Kidney glomerular epithelial cell (primary cell): ENCODE measurements at regions not wholly inside any gene's neighbourhood (a gene's known extent, or its start where the extent isn't known, plus 50 kb on each side); places are given as distances from the start of the nearest gene placed in this dataset.
"Not testable (repeated sequence)": the region's sequence is repeated elsewhere in the genome, so short reads cannot be mapped to it uniquely, and the experiment has no call there.

Experiments
- DNase-seq: peaks from one replicate; lab custom pipeline; 2025; lab: John Stamatoyannopoulos, UW

DNA sequence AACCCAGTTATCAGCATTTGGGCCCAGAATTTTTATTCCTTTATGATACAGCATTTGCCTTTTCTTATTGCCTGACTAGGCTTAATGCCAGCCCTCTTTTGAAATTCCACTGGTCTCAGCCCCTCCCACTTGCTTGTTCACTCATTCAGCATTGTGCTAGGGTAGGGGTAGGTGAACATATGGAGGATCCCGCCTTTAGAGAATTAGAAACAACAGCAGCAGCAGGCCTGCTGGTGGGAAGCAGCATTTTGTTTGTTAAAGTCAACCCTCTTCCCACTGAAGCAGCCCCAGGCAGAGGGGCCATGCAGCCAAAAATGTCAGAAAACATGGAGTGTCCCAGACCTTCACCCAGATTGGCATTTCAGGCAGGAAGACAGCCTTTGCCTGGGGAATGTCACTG is 1355.2 kb downstream of the CDH8 start:
- DNase-seq = no peak

DNA sequence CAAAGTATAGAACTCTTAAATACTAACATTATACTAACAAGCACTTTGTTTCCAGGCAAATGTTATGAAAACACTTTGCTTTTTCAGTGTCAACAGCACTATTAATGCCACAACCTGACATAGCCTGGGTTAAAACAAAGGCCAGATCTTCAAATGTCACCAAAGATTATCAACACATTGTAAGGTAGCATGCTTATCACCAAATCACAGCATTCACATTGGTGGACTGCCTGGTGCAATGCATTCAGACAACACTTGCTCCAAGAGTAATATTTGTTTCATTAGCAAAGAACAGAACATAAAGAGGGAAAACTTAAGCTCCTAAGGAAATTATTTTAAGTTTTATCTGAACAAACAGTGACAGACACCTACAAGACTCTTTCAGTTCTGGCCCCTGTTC is 1361.2 kb downstream of the CDH8 start:
- no peak for DNase-seq

DNA sequence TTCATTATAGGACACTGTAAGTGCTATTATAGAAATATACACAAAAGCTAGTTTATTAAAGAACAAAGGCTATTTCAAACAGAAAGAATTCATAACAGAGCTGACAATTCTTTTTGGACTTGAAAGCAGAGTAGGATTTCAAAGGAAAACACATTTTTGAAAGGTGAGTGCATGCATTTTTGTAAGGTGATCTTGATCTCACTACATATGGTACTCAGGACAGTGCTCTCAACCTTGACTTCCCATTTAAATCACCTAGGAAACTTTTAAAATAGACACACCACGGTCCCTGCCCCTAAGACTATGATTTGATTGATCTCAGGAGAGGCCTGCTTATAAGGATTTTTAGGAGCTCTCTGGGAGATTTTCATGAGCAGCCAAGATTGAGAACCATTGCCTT is 1362.0 kb downstream of the CDH8 start:
- DNase-seq = no peak

DNA sequence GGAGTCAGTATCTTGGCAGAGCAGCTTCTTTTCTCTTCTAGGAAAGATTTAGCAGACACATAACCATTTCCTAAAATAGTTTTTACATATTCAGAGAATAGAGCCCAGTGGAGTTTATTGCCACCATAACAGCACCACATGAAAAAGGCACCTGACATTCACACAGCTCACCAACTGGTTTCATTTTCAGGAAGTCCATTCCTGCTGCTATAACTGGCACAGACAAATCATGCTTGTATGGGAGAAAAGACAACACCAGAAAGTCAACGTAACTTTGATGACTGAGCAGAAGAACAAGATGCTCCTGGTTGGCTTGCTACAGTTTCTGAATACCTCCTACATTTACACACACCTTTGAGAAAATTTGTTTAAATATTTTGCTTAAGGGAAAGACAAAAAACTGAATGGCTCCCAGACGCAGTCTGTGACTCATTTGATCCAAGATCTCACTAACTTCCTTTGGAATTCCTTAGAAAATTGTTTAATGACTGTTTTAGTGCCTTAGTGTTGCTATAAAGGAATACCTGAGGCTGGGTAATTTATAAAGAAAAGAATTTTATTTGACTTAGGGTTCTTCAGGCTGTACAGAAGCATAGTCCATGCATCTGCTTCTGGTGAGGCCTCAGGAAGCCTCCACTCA is 1380.6 kb downstream of the CDH8 start:
- DNase-seq = no peak

DNA sequence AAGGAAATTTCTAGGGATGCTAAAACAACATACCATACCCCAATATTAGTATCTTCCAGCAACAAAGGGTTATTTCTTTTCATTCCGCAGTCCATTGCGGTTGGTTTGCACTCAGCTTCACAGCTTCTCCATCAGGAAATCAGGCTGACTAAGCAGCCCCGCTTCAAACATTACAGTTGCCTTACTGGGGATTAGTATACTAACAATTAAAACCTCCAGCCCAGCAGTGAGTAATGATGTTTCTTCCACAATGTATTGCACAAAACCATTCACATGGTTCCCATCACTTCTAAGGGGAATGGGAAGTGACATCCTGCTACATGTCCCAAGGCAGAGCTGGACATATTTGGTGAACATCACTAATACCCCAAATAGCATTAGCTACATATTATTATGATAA is 1384.9 kb downstream of the CDH8 start:
- DNase-seq = no peak

DNA sequence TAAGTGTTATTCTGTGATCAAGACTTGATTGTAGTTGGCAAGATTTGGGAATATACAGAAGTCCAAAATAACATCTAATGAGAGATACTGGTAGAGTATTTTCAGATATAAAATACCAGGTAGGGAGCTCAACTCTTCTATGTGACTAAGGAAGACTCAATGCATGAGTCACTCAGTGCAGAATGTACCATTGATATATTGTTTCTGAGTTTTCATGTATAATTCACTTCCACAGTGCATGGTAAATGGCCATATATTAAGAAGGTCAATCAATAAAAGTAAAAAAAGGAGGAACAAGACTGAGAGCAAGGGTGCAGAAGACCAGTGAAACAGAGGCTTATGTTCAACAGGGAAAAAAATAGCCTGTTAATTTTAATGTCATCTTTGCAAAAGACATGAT is 1387.9 kb downstream of the CDH8 start:
- DNase-seq = no peak

DNA sequence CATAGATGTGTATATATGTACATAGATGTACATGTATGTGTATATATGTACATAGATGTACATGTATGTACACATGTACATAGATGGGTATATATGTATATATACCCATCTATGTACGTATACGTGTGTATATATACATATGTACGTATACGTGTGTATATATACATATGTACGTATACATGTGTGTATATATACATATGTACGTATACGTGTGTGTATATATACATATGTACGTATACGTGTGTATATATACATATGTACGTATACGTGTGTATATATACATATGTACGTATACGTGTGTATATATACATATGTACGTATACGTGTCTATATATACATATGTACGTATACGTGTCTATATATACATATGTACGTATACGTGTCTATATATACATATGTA is 1388.8 kb downstream of the CDH8 start:
- not testable (repeated sequence) for DNase-seq

DNA sequence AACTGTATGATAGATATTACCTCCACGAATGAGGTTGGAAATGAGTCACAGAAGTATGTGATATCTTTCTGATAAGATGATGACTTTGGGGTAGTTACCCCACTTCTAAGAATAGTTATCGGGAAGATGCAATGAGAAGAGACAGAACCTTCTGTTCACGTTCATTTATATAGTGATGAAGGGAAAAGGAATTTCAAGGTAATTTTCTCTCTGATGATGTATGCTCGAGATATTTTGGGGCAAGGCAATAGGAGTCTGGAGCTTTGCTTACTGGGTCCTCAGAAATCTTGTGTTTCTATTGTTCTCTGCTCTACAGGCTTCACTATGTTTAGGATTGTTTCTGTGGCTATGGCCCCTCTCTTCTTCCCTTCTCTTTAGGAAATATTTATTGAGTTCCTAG is 1389.6 kb downstream of the CDH8 start:
- no peak for DNase-seq

- DNase-seq = no peak
Observed at GRCh38 chr16:60645541-60645940, 1390.7 kb downstream of the CDH8 start.

DNA sequence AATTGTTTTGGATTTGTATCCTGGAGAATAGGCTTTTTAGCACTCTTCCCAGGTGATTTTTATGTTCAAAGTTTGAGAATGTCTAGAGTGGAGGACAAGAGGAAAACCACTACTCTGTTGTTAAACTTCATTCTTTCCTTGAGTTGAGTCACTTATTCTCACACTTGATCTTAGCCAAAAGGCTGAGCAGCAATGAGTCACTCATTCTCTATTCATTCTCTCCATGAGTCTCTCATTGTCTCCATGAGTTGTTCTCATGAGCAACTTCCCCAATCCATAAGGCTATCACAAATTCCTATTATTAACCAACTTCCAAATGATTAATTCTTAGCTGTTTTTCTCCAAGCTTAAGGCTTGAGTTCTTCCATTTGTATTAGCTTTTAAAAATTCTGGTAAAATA is 1393.3 kb downstream of the CDH8 start:
- no peak for DNase-seq

- DNase-seq = no peak
Observed at GRCh38 chr16:60641067-60641665, 1395.1 kb downstream of the CDH8 start.

DNA sequence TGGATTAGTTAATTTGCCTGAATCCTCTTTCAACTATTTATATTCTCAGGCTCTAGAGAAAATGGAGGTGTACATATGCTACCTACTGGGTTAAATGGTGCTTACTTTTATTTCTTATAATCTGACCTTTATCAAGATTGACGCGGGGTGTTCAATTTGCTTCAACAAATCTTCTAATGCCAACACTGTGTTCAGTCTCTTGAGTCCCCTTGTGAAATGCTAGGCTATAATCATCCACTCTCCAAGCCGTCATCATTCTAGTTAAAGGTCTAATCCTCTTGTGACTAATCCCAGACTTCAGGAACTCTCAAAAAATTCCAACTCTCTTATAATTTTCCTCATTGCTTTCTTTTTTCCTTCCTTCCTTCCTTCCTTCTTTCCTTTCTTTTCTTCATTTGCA is 1396.2 kb downstream of the CDH8 start:
- DNase-seq = no peak

DNA sequence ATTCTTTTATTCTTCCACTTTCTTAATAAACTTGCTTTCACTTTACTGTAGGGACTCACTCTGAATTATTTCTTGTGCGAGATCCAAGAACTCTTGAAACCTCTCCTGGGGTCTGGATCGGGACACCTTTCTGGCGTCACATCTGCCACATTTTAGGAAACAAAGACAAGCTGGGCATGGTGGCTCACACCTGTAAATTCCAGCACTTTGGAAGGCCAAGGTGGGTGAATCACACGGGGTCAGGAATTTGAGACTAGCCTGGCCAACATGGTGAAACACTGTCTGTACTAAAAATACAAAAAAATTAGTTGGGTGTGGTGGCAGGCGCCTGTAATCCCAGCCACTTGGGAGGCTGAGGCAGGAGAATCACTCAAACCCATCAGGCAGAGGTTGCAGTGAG is 1399.6 kb downstream of the CDH8 start:
- not testable (repeated sequence) for DNase-seq

- no peak for DNase-seq
Observed at GRCh38 chr16:60636117-60636516, 1400.1 kb downstream of the CDH8 start.

GRCh38 chr16:60635548-60635947 is 1400.7 kb downstream of the CDH8 start:
- DNase-seq = no peak

- DNase-seq = no peak
Observed at GRCh38 chr16:60611844-60612243, 1424.4 kb downstream of the CDH8 start.

DNA sequence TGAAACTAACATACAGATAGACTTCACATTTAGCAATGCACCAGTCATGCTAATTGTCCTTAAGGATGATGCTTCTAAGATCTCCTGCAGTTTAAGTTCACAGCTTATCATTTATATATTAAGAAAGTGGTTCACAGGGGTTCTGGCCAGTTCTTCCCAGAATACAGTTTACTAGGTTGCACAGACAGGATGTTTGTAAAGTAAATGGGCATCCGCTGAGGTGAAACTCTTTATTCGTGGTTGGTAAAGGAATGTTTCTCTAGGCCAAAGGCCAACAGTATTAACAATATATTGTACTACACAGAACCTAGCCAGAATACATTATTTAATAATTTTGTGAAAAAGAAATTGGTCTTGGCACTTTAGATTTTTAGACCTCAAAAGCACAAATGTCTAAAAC is 1427.3 kb downstream of the CDH8 start:
- no peak for DNase-seq

DNA sequence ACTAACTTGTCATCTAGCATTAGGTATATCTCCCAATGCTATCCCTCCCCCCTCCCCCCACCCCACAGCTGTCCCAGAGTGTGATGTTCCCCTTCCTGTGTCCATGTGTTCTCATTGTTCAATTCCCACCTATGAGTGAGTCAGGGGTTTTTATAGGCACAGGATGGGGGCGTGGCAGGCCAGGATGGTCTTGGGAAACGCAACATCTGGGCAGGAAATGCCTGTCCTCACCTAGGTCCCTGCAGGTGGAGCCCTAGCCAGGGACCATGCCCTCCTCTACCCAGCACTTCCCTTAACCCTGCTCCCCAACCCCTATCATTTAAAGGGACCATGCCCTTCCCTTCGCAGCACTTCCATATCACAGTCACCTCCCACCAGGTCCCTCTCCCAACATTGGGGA is 1430.6 kb downstream of the CDH8 start:
- DNase-seq = not testable (repeated sequence)

DNA sequence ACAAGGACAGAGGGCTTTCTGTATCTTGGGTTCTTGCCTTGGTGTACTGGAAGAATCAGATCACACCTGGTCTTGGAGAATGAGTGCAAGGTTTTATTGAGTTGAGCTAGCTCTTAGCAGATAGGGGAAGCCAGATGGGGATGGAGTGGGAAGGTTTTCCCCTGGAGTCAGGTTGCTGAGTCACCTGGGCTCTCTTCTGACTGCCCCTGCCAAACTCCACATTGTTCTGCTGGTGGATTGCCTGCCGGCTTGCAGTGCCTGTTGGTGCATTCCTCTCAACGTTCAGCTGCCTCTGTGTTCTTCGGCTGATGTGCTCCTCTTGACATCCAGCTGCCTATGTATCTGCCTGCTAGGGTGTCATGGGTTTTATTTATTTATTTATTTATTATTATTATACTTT is 1431.1 kb downstream of the CDH8 start:
- DNase-seq = no peak

DNA sequence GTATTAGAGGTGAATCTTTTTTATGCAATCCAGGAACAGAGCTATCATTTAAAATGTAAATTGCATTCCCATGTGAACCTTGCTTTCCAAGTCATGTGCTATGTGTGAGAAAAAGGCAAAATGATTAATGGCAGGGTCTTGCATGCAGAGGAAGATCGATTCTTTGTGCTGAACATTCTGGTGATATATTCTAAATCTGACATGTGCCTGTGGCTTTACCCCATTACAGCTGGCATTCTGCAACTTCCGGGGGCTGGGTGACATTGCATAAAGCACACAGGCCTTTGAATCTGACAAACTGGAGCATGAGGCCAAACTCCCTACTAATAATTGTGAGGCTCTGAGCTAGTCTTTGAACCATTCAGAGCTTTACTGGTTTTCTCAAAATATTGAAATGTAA is 1449.7 kb downstream of the CDH8 start:
- DNase-seq = no peak

DNA sequence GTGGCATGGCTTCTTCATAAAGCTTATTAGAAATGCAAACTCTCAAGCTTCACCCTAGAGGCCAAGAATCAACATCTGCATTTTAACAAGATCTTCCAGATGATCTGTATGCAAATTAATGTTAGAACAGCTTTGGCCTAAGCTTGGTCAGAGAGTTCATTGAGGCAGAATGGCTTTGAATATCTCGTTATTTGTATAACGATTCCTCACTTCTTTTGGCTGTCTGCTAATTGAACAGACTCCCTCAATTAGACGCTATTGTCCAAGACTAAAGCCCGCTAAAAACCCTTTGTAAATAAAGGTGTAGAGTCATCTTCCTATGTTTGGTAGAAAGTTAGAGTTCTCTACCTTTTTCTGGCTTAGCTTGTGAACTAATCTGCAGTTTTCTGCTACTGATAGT is 1453.7 kb downstream of the CDH8 start:
- DNase-seq = no peak

GRCh38 chr16:60566901-60567300 is 1469.3 kb downstream of the CDH8 start:
- no peak for DNase-seq

GRCh38 chr16:60564588-60564987 is 1471.7 kb downstream of the CDH8 start:
- no peak for DNase-seq

DNA sequence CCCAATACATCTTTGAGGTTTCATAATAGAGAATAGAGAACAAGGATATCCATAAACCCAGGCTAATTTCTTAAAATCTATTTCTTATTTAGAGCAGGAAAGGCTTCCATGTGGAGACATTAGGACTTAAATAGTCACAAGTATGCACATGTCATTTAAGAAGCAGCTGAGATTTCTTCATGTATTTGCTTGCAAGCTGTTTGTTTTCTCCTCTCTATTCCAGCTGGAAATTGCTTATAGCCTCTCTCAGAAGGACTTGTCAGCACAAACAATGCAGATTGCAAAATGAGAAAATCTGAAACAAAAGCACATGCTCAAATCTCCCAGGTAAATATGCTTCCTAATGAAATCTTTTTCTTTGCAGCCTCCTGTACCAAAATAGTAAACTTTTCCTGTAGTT is 1473.1 kb downstream of the CDH8 start:
- no peak for DNase-seq
